ENCODE measurements at regions not wholly inside any gene's neighbourhood (a gene's known extent, or its start where the extent isn't known, plus 50 kb on each side); places are given as distances from the start of the nearest gene placed in this dataset.

- Histone ChIP-seq H2AK5ac (ENCODE audit: low read length, severe bottlenecking) (no peak overlapping the region), H3K18ac (ENCODE audit: low read depth in 1 of 2, low read length in 2 of 2) (no peak overlapping the region), H2AFZ (ENCODE audit: low read depth, low read length) (no peak overlapping the region), H3K27ac (ENCODE audit: low read length, poor library complexity, severe bottlenecking) (no peak overlapping the region), H3K4ac (ENCODE audit: low read depth in 1 of 2, low read length in 2 of 2) (no peak overlapping the region), H3K36me3 (ENCODE audit: control insufficient read depth in 1 of 2, insufficient read depth in 2 of 2, low read depth in 1 of 2, low read length in 2 of 2) (no peaks in the 10 kb centered on the region), H4K8ac (ENCODE audit: low read length) (no peak overlapping the region), H2BK5ac (ENCODE audit: low read depth, low read length, poor library complexity, severe bottlenecking) (no peak overlapping the region), H3K23ac (ENCODE audit: low read length in 2 of 2) (no peak overlapping the region), H2BK15ac (ENCODE audit: low read depth, poor library complexity, severe bottlenecking) (no peak overlapping the region), H3K4me3 (ENCODE audit: insufficient read depth in 1 of 2, low read depth in 1 of 2, low read length in 2 of 2) (no peak overlapping the region), H3K9ac (ENCODE audit: low read length) (no peak overlapping the region), H3K27me3 (ENCODE audit: control insufficient read depth in 1 of 2, insufficient read depth in 1 of 2, low read length in 2 of 2) (no peaks in the 10 kb centered on the region), H3K79me1 (replicated peaks; ENCODE audit: low read length, poor library complexity, severe bottlenecking) (no peaks in the 10 kb centered on the region), H2BK120ac (ENCODE audit: low read depth, low read length) (no peak overlapping the region), H3K9me3 (ENCODE audit: control insufficient read depth, low read length) (peaks cover 16% of the 10 kb centered on the region), H2BK12ac (ENCODE audit: low read length in 2 of 2) (no peak overlapping the region), H3K4me1 (ENCODE audit: control insufficient read depth, insufficient read depth, low read depth, low read length) (no peaks in the 10 kb centered on the region), H3K14ac (ENCODE audit: low read length in 2 of 2) (no peak overlapping the region), H3K4me2 (ENCODE audit: low read length, poor library complexity, severe bottlenecking) (no peak overlapping the region), H4K91ac (ENCODE audit: low read length) (no peak overlapping the region)
- WGBS: 71% methylated on average over 1 of the region's 1 CpG
- DNase-seq: no peak
Observed at GRCh38 chrX:99833821-99834220, 576.3 kb downstream of the PCDH19 start.

- H4K8ac ChIP-seq (ENCODE audit: low read length): no peak overlapping the region
- no peaks in the 10 kb centered on the region for H3K36me3 ChIP-seq (ENCODE audit: control insufficient read depth in 1 of 2, insufficient read depth in 2 of 2, low read depth in 1 of 2, low read length in 2 of 2)
- H2BK120ac ChIP-seq (ENCODE audit: low read depth, low read length): no peak overlapping the region
- no peak for DNase-seq
- H2BK12ac ChIP-seq (ENCODE audit: low read length in 2 of 2): no peak overlapping the region
- no peaks in the 10 kb centered on the region for H3K4me1 ChIP-seq (ENCODE audit: control insufficient read depth, insufficient read depth, low read depth, low read length)
- no peak overlapping the region for H4K91ac ChIP-seq (ENCODE audit: low read length)
- H3K27me3 ChIP-seq (ENCODE audit: control insufficient read depth in 1 of 2, insufficient read depth in 1 of 2, low read length in 2 of 2): no peaks in the 10 kb centered on the region
- H3K14ac ChIP-seq (ENCODE audit: low read length in 2 of 2): no peak overlapping the region
- H3K23ac ChIP-seq (ENCODE audit: low read length in 2 of 2): no peak overlapping the region
- no peak overlapping the region for H2BK15ac ChIP-seq (ENCODE audit: low read depth, poor library complexity, severe bottlenecking)
- H2AFZ ChIP-seq (ENCODE audit: low read depth, low read length): no peak overlapping the region
- no peak overlapping the region for H3K4me2 ChIP-seq (ENCODE audit: low read length, poor library complexity, severe bottlenecking)
- H3K9me3 ChIP-seq (ENCODE audit: control insufficient read depth, low read length): no peaks in the 10 kb centered on the region
- H3K79me1 ChIP-seq (replicated peaks; ENCODE audit: low read length, poor library complexity, severe bottlenecking): no peaks in the 10 kb centered on the region
- H2BK5ac ChIP-seq (ENCODE audit: low read depth, low read length, poor library complexity, severe bottlenecking): no peak overlapping the region
- no peak overlapping the region for H2AK5ac ChIP-seq (ENCODE audit: low read length, severe bottlenecking)
- H3K4ac ChIP-seq (ENCODE audit: low read depth in 1 of 2, low read length in 2 of 2): no peak overlapping the region
- H3K9ac ChIP-seq (ENCODE audit: low read length): no peak overlapping the region
- 49% methylated on average over 2 of the region's 2 CpGs for WGBS
- H3K27ac ChIP-seq (ENCODE audit: low read length, poor library complexity, severe bottlenecking): no peak overlapping the region
- H3K4me3 ChIP-seq (ENCODE audit: insufficient read depth in 1 of 2, low read depth in 1 of 2, low read length in 2 of 2): no peak overlapping the region
- no peak overlapping the region for H3K18ac ChIP-seq (ENCODE audit: low read depth in 1 of 2, low read length in 2 of 2)
Observed at GRCh38 chrX:99820197-99820596, 589.9 kb downstream of the PCDH19 start.

GRCh38 chrX:99800016-99800415, 610.1 kb downstream of the PCDH19 start:
- no peaks in the 10 kb centered on the region for H3K27me3 ChIP-seq (ENCODE audit: control insufficient read depth in 1 of 2, insufficient read depth in 1 of 2, low read length in 2 of 2)
- no peaks in the 10 kb centered on the region for H3K79me1 ChIP-seq (replicated peaks; ENCODE audit: low read length, poor library complexity, severe bottlenecking)
- no peak overlapping the region for H2BK15ac ChIP-seq (ENCODE audit: low read depth, poor library complexity, severe bottlenecking)
- H3K4me2 ChIP-seq (ENCODE audit: low read length, poor library complexity, severe bottlenecking): no peak overlapping the region
- DNase-seq: no peak
- no peak overlapping the region for H4K91ac ChIP-seq (ENCODE audit: low read length)
- H2BK12ac ChIP-seq (ENCODE audit: low read length in 2 of 2): no peak overlapping the region
- no CpG with 5 or more reads among the region's 1 CpG for WGBS
- H2AK5ac ChIP-seq (ENCODE audit: low read length, severe bottlenecking): no peak overlapping the region
- no peak overlapping the region for H3K14ac ChIP-seq (ENCODE audit: low read length in 2 of 2)
- no peak overlapping the region for H3K4ac ChIP-seq (ENCODE audit: low read depth in 1 of 2, low read length in 2 of 2)
- no peak overlapping the region for H3K27ac ChIP-seq (ENCODE audit: low read length, poor library complexity, severe bottlenecking)
- H3K9ac ChIP-seq (ENCODE audit: low read length): no peak overlapping the region
- H2BK120ac ChIP-seq (ENCODE audit: low read depth, low read length): no peak overlapping the region
- H2BK5ac ChIP-seq (ENCODE audit: low read depth, low read length, poor library complexity, severe bottlenecking): no peak overlapping the region
- no peaks in the 10 kb centered on the region for H3K36me3 ChIP-seq (ENCODE audit: control insufficient read depth in 1 of 2, insufficient read depth in 2 of 2, low read depth in 1 of 2, low read length in 2 of 2)
- H2AFZ ChIP-seq (ENCODE audit: low read depth, low read length): no peak overlapping the region
- H3K4me3 ChIP-seq (ENCODE audit: insufficient read depth in 1 of 2, low read depth in 1 of 2, low read length in 2 of 2): no peak overlapping the region
- H3K18ac ChIP-seq (ENCODE audit: low read depth in 1 of 2, low read length in 2 of 2): no peak overlapping the region
- H3K9me3 ChIP-seq (ENCODE audit: control insufficient read depth, low read length): peaks cover 7% of the 10 kb centered on the region
- no peaks in the 10 kb centered on the region for H3K4me1 ChIP-seq (ENCODE audit: control insufficient read depth, insufficient read depth, low read depth, low read length)
- H3K23ac ChIP-seq (ENCODE audit: low read length in 2 of 2): no peak overlapping the region
- no peak overlapping the region for H4K8ac ChIP-seq (ENCODE audit: low read length)

- Histone ChIP-seq H3K4me1 (ENCODE audit: control insufficient read depth, insufficient read depth, low read depth, low read length) (no peaks in the 10 kb centered on the region), H2AK5ac (ENCODE audit: low read length, severe bottlenecking) (no peak overlapping the region), H2BK12ac (ENCODE audit: low read length in 2 of 2) (no peak overlapping the region), H3K9me3 (ENCODE audit: control insufficient read depth, low read length) (peaks cover 7% of the 10 kb centered on the region), H2AFZ (ENCODE audit: low read depth, low read length) (no peak overlapping the region), H2BK15ac (ENCODE audit: low read depth, poor library complexity, severe bottlenecking) (no peak overlapping the region), H3K27ac (ENCODE audit: low read length, poor library complexity, severe bottlenecking) (no peak overlapping the region), H3K36me3 (ENCODE audit: control insufficient read depth in 1 of 2, insufficient read depth in 2 of 2, low read depth in 1 of 2, low read length in 2 of 2) (no peaks in the 10 kb centered on the region), H2BK120ac (ENCODE audit: low read depth, low read length) (no peak overlapping the region), H3K14ac (ENCODE audit: low read length in 2 of 2) (no peak overlapping the region), H3K27me3 (ENCODE audit: control insufficient read depth in 1 of 2, insufficient read depth in 1 of 2, low read length in 2 of 2) (no peaks in the 10 kb centered on the region), H3K9ac (ENCODE audit: low read length) (no peak overlapping the region), H2BK5ac (ENCODE audit: low read depth, low read length, poor library complexity, severe bottlenecking) (no peak overlapping the region), H4K91ac (ENCODE audit: low read length) (no peak overlapping the region), H3K79me1 (replicated peaks; ENCODE audit: low read length, poor library complexity, severe bottlenecking) (no peaks in the 10 kb centered on the region), H3K4ac (ENCODE audit: low read depth in 1 of 2, low read length in 2 of 2) (no peak overlapping the region), H3K4me2 (ENCODE audit: low read length, poor library complexity, severe bottlenecking) (no peak overlapping the region), H3K23ac (ENCODE audit: low read length in 2 of 2) (no peak overlapping the region), H3K18ac (ENCODE audit: low read depth in 1 of 2, low read length in 2 of 2) (no peak overlapping the region), H4K8ac (ENCODE audit: low read length) (no peak overlapping the region), H3K4me3 (ENCODE audit: insufficient read depth in 1 of 2, low read depth in 1 of 2, low read length in 2 of 2) (no peak overlapping the region)
- no peak for DNase-seq
- WGBS: 0% methylated on average over 1 of the region's 3 CpGs
Observed at GRCh38 chrX:99798936-99799335, 611.1 kb downstream of the PCDH19 start.
